Activated effector memory CD4-positive, alpha-beta T cell treated with anti-CD3 and anti-CD28 coated beads, Interleukin-2, amount 50 U/mL, for 16 hours (primary cell): ENCODE measurements at regions not wholly inside any gene's neighbourhood (a gene's known extent, or its start where the extent isn't known, plus 50 kb on each side); places are given as distances from the start of the nearest gene placed in this dataset.
"Not testable (repeated sequence)": the region's sequence is repeated elsewhere in the genome, so short reads cannot be mapped to it uniquely, and the experiment has no call there.

Source experiments
- DNase-seq: peaks from one replicate; pipeline ENCODE4 v3.0.0-alpha.2; 2020

DNA sequence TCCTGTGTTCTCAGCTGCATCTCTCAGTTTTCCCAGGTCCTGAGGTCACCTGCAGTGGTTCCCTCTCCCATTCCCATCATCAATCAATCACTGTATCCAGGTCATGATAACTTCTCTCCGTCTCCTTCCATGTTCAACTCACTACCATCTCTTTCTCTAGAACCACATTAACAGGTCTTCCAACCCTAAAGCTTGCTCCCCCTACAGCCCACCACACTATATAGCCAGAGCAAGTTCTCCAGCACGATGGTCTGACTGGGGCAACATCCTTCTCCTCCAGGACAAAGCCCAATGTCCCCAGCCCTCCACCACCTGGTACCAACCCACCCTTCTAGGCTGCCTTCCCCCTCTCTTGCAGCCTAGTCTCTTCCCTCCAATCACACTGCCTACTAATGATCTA is 241.6 kb downstream of the CDK5RAP2 start:
- no peak for DNase-seq

DNA sequence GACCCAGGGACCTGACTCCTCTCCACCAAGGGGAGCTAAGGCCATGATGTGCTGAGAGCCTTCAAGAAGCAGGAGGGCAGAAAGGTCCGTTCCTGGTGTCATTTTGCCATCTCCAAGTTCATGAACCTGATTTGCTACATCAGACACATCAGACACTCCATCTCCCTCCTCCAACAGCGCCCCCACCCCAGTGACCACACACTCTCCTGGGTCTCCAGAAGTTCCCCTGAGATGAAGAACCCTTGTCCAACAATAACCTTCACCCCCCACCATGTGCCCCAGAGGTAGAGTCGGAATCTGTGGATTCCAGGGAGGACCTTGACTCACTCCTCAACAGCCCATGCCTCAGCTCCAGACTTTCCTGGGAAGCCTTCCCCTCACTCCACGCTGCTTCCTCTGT is 242.8 kb downstream of the CDK5RAP2 start:
- DNase-seq, result no peak

GRCh38 chr9:120336753-120337090 is 243.2 kb downstream of the CDK5RAP2 start:
- DNase-seq, result no peak

GRCh38 chr9:120336021-120336752 is 243.8 kb downstream of the CDK5RAP2 start:
- DNase-seq, result no peak

- DNase-seq, result no peak
Observed at GRCh38 chr9:120331913-120332312, 248.1 kb downstream of the CDK5RAP2 start.

GRCh38 chr9:120330031-120330430 is 249.9 kb downstream of the CDK5RAP2 start:
- no peak for DNase-seq

- no peak for DNase-seq
Observed at GRCh38 chr9:120327322-120327721, 252.6 kb downstream of the CDK5RAP2 start.

GRCh38 chr9:120326049-120326693 is 253.8 kb downstream of the CDK5RAP2 start:
- DNase-seq, result no peak

- DNase-seq, result no peak
Observed at GRCh38 chr9:120324996-120325642, 254.8 kb downstream of the CDK5RAP2 start.

DNA sequence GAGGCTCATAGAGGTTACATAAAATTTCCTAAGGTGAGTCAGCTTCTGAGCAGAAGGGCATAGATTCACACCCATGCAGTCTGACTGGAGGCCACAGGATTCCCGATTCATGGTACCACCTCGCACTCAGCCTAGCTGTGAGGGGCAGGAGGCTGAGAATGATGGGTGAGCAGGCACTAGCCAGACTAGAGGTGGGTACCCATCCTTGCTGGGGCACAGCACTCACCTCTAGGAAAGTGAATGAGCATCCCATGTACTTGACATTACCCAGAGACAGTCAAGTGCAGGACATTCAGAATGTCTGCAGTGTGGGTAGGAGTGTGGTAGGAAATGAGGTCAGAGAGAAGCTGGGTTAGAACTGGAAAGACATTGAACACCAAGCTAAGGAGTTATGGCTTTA is 255.5 kb downstream of the CDK5RAP2 start:
- DNase-seq, result no peak

GRCh38 chr9:120323125-120323524 is 256.8 kb downstream of the CDK5RAP2 start:
- no peak for DNase-seq

GRCh38 chr9:120319452-120319851 is 260.5 kb downstream of the CDK5RAP2 start:
- DNase-seq, result no peak

DNA sequence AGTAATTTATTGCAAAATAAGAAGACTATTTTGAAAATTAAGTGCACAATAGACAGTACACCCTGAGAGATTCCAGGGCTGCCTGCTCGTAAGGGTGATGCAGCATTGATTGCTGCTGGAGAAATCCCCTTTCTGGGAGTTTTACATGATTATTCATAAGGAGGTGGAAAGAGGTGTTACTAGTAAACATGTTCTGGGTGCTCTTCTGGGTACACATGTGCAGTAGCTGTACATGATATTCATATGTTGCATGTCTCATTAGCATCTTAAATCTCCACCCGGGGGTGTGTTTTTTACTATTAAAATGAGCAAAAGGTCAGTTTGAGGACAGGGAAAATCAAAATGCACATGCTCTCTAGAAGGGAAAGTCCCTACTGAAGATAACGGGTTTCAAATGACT is 264.8 kb downstream of the CDK5RAP2 start:
- no peak for DNase-seq

- DNase-seq, result no peak
Observed at GRCh38 chr9:120312031-120312430, 267.9 kb downstream of the CDK5RAP2 start.

GRCh38 chr9:120310035-120310434 is 269.9 kb downstream of the CDK5RAP2 start:
- no peak for DNase-seq

DNA sequence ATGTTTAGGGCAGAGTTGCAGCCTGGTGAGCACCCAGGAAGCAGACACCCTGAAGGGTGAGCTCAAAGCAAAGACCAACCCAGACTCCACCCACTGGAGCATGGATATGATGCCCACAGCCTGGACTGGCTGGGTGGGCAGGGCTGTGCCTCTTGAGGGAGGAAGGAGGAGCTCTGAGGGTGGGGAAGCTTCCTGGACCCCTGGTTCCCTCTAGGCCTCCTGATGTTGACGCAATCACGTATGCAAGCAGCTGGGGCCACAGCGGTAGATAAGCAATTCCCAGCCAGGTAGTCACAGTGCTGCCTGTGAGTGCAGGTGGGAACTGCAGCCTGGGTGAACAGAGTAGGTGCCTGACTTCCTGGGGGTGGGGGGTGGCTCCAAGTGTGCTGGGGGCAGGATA is 271.5 kb downstream of the CDK5RAP2 start:
- no peak for DNase-seq

GRCh38 chr9:120307599-120307998 is 272.4 kb downstream of the CDK5RAP2 start:
- DNase-seq, result no peak

GRCh38 chr9:120306561-120306960 is 273.4 kb downstream of the CDK5RAP2 start:
- no peak for DNase-seq

DNA sequence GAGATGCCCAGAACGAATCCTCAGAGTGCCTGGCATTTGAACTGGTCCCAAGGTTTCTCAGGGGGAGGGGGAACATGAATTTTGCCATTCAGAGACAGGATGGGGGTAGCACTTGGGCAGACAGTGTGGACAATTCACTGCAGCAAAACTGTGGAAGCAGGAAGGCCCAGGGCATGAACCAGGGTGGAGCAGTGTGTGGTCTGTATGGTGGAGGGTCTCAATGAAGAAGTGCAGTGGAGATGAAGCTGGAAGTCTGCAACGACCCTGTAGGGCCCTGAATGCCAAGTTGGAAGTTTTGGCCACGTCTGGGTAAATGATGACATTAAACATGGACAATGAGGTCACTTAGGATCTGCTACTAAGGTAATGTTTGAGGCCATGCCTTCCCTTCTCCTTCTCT is 273.9 kb downstream of the CDK5RAP2 start:
- DNase-seq, result no peak

- not testable (repeated sequence) for DNase-seq
Observed at GRCh38 chr9:120304896-120305295, 275.1 kb downstream of the CDK5RAP2 start.

GRCh38 chr9:120303519-120303918 is 276.4 kb downstream of the CDK5RAP2 start:
- DNase-seq, result no peak

- no peak for DNase-seq
Observed at GRCh38 chr9:120299785-120300184, 280.2 kb downstream of the CDK5RAP2 start.

GRCh38 chr9:120294003-120294402 is 286.0 kb downstream of the CDK5RAP2 start:
- no peak for DNase-seq

DNA sequence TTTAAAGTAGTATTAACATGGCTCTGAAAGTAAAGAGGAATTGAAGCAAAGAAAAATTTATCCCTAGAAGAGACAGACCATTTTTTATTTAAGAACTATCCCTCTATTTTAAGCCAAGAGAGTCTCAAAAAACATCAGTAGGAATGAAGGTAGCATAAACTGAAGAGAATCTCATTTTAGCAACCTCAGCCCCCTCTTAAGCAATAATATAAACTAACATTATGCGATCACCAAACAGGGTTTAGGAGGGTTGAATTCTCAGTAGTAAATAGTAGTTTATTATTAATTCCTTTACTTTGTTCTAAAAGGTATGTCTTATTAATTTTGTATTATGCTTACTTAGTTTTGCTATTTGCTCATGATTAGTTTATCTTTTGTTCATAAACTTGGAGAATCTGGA is 287.4 kb downstream of the CDK5RAP2 start:
- DNase-seq, result no peak
